Upper lobe of left lung (tissue), 6 donors: ENCODE measurements at regions not wholly inside any gene's neighbourhood (a gene's known extent, or its start where the extent isn't known, plus 50 kb on each side); places are given as distances from the start of the nearest gene placed in this dataset.

Source experiments
- ATAC-seq, 2 donors: fragments of 200-7000 bp; cut with Tn5 transposase; one replicate each; pipeline ENCODE4 v1.9.1; 2022; ENCODE audit warnings: mild to moderate bottlenecking in 2 of 2, moderate library complexity in 2 of 2; ENCODE audit not compliant: low FRiP score in 2 of 2
- DNase-seq, 2 donors: peaks; one replicate each; pipeline ENCODE4 v3.0.0-alpha.2; 2019 to 2020
- H3K27ac ChIP-seq, 4 donors: fragments of 200-600 bp; sonication (generic); one replicate each; pipeline ENCODE4 v1.5.1; 2016 to 2019
- H3K27me3 ChIP-seq, 4 donors: fragments of 200-600 bp; sonication (generic); one replicate each; pipeline ENCODE4 v1.5.1; 2017 to 2019
- H3K36me3 ChIP-seq, 4 donors: fragments of 200-600 bp; sonication (generic); one replicate each; pipeline ENCODE4 v1.5.1; 2016 to 2019
- H3K4me1 ChIP-seq, 4 donors: fragments of 200-600 bp; sonication (generic); one replicate each; pipeline ENCODE4 v1.5.1; 2018 to 2019
- H3K4me3 ChIP-seq, 4 donors: fragments of 200-600 bp; sonication (generic); one replicate each; pipeline ENCODE4 v1.5.1; 2017 to 2019; ENCODE audit warnings: mild to moderate bottlenecking in 2 of 4, moderate library complexity in 1 of 4
- H3K9me3 ChIP-seq, 4 donors: fragments of 200-600 bp; sonication (generic); one replicate each; pipeline ENCODE4 v1.5.1; 2018 to 2019
- CTCF ChIP-seq, 6 experiments: fragments of 450-650 bp in 4 of 6; fragments of 200-600 bp in 2 of 6; sonication (generic) in 2 of 6; IDR thresholded peaks; one replicate each; pipeline ENCODE4 v1.5.1; 2016 to 2019; ENCODE audit warnings: antibody characterized with exemption in 6 of 6
- EP300 ChIP-seq, 4 donors: sonication (generic); formaldehyde crosslinking; IDR thresholded peaks; one replicate each; pipeline ENCODE4 v1.5.1; 2017; ENCODE audit warnings: antibody characterized with exemption in 4 of 4, control low read depth in 2 of 4
- POLR2A ChIP-seq, 4 donors: fragments of 450-650 bp; IDR thresholded peaks; one replicate each; pipeline ENCODE4 v1.5.1; 2016 to 2017; ENCODE audit warnings: antibody characterized with exemption in 4 of 4, mild to moderate bottlenecking in 2 of 4
- POLR2AphosphoS5 ChIP-seq, 2 donors: sonication (generic); formaldehyde crosslinking; IDR thresholded peaks; one replicate each; pipeline ENCODE4 v1.5.1; 2017; ENCODE audit warnings: antibody characterized with exemption in 2 of 2
- WGBS, 2 donors: methylation state at CpG; one replicate each; pipeline ENCODE4 v1.1.5; 2017 to 2018; 5-methylcytosine and 5-hydroxymethylcytosine counted together
- donor health status: DM: no; HTN: no; CAD: no; lungs with moderate emphysema.
- donor health status: DM: no; HTN: yes; CAD: no; lungs with severe emphysema.

- H3K4me1 ChIP-seq, result no peaks in the 10 kb centered on the region
- DNase-seq (no peak), ATAC-seq (no peak)
- no peaks in the 10 kb centered on the region for H3K27me3 ChIP-seq
- no peak overlapping the region for H3K27ac ChIP-seq
- H3K36me3 ChIP-seq, result no peaks in the 10 kb centered on the region
- H3K4me3 ChIP-seq, result no peak overlapping the region
- TF ChIP-seq EP300 (IDR thresholded peaks at IDR 0.05) (no peak), POLR2AphosphoS5 (IDR thresholded peaks at IDR 0.05) (no peak), POLR2A (IDR thresholded peaks at IDR 0.05) (no peak), CTCF (IDR thresholded peaks at IDR 0.05) (no peak)
- H3K9me3 ChIP-seq, result no peaks in the 10 kb centered on the region
- 50 to 67% methylated on average over 1 of the region's 1 CpG for WGBS, 2 donors
Observed at GRCh38 chr5:97842687-97843086, 659.6 kb upstream of the RIOK2 start.

GRCh38 chr5:97844797-97845196 is 661.8 kb upstream of the RIOK2 start:
- no peak for ATAC-seq
- H3K36me3 ChIP-seq, result no peaks in the 10 kb centered on the region
- WGBS, 2 donors, result 80% methylated on average over 3 to 4 of the region's 4 CpGs

GRCh38 chr5:97846643-97847042 is 663.6 kb upstream of the RIOK2 start:
- Histone ChIP-seq H3K9me3 (no peaks in the 10 kb centered on the region), H3K27ac (no peak overlapping the region), H3K4me3 (no peak overlapping the region), H3K36me3 (no peaks in the 10 kb centered on the region), H3K27me3 (no peaks in the 10 kb centered on the region), H3K4me1 (no peaks in the 10 kb centered on the region)
- no peak for TF ChIP-seq CTCF (IDR thresholded peaks at IDR 0.05)
- no peak for TF ChIP-seq POLR2A (IDR thresholded peaks at IDR 0.05)
- no peak for TF ChIP-seq POLR2AphosphoS5 (IDR thresholded peaks at IDR 0.05)
- no peak for TF ChIP-seq EP300 (IDR thresholded peaks at IDR 0.05)
- ATAC-seq (no peak), DNase-seq (no peak)

More at GRCh38 chr5:97844797-97845196, 661.8 kb upstream of the RIOK2 start:
- H3K4me3 ChIP-seq, result no peak overlapping the region
- no peak overlapping the region for H3K27ac ChIP-seq
- DNase-seq, result no peak
- TF ChIP-seq EP300 (IDR thresholded peaks at IDR 0.05), result no peak
- TF ChIP-seq POLR2AphosphoS5 (IDR thresholded peaks at IDR 0.05), result no peak
- no peak for TF ChIP-seq POLR2A (IDR thresholded peaks at IDR 0.05)
- TF ChIP-seq CTCF (IDR thresholded peaks at IDR 0.05), result no peak
- H3K4me1 ChIP-seq, result no peaks in the 10 kb centered on the region
- no peaks in the 10 kb centered on the region for H3K9me3 ChIP-seq
- no peaks in the 10 kb centered on the region for H3K27me3 ChIP-seq

- DNase-seq, result no peak
- no peaks in the 10 kb centered on the region for H3K36me3 ChIP-seq
- H3K27ac ChIP-seq, result no peak overlapping the region
- WGBS, 2 donors, result 85% methylated on average over 2 of the region's 2 CpGs
- no peak for ATAC-seq
- no peak for TF ChIP-seq EP300 (IDR thresholded peaks at IDR 0.05)
- no peak for TF ChIP-seq POLR2A (IDR thresholded peaks at IDR 0.05)
- no peak for TF ChIP-seq POLR2AphosphoS5 (IDR thresholded peaks at IDR 0.05)
- TF ChIP-seq CTCF (IDR thresholded peaks at IDR 0.05), result no peak
- H3K27me3 ChIP-seq, result no peaks in the 10 kb centered on the region
- H3K9me3 ChIP-seq, result no peaks in the 10 kb centered on the region
- no peak overlapping the region for H3K4me3 ChIP-seq
- no peaks in the 10 kb centered on the region for H3K4me1 ChIP-seq
Observed at GRCh38 chr5:97847920-97848631, 665.0 kb upstream of the RIOK2 start.

GRCh38 chr5:97851036-97851435 is 668.0 kb upstream of the RIOK2 start:
- H3K4me1 ChIP-seq, result no peaks in the 10 kb centered on the region
- no peak for DNase-seq
- no peak for ATAC-seq
- H3K27me3 ChIP-seq, result no peaks in the 10 kb centered on the region
- no peaks in the 10 kb centered on the region for H3K36me3 ChIP-seq
- H3K4me3 ChIP-seq, result no peak overlapping the region
- H3K27ac ChIP-seq, result no peak overlapping the region
- peaks cover 0 to 7% (median 0%) of the 10 kb centered on the region in 4 donors for H3K9me3 ChIP-seq
- TF ChIP-seq EP300 (IDR thresholded peaks at IDR 0.05) (no peak), POLR2AphosphoS5 (IDR thresholded peaks at IDR 0.05) (no peak), CTCF (IDR thresholded peaks at IDR 0.05) (no peak), POLR2A (IDR thresholded peaks at IDR 0.05) (no peak)
- 72 to 74% methylated on average over 1 of the region's 1 CpG for WGBS, 2 donors
